ENCODE measurements at regions not wholly inside any gene's neighbourhood (a gene's known extent, or its start where the extent isn't known, plus 50 kb on each side); places are given as distances from the start of the nearest gene placed in this dataset.

- DNase-seq: no peak
- Mint-ChIP-seq H3K4me3 (no peak overlapping the region), H3K36me3 (no peaks in the 10 kb centered on the region), H3K9me3 (no peaks in the 10 kb centered on the region), H3K27ac (no peak overlapping the region), H3K27me3 (peaks cover 36% of the 10 kb centered on the region), H3K4me1 (no peaks in the 10 kb centered on the region)
Observed at GRCh38 chr15:93332168-93332553, 243.2 kb upstream of the RGMA start.

- H3K36me3 Mint-ChIP-seq: no peaks in the 10 kb centered on the region
- DNase-seq: no peak
- H3K27ac Mint-ChIP-seq: no peak overlapping the region
- H3K9me3 Mint-ChIP-seq: no peaks in the 10 kb centered on the region
- H3K27me3 Mint-ChIP-seq: peaks cover 36% of the 10 kb centered on the region
- no peaks in the 10 kb centered on the region for H3K4me1 Mint-ChIP-seq
- H3K4me3 Mint-ChIP-seq: no peak overlapping the region
Observed at GRCh38 chr15:93331545-93332167, 242.6 kb upstream of the RGMA start.

- no peak for DNase-seq
- Mint-ChIP-seq H3K27ac (no peak overlapping the region), H3K27me3 (peaks cover 36% of the 10 kb centered on the region), H3K36me3 (no peaks in the 10 kb centered on the region), H3K4me1 (no peaks in the 10 kb centered on the region), H3K4me3 (no peak overlapping the region), H3K9me3 (no peaks in the 10 kb centered on the region)
Observed at GRCh38 chr15:93330912-93331544, 242.0 kb upstream of the RGMA start.

- no peaks in the 10 kb centered on the region for H3K4me1 Mint-ChIP-seq
- H3K4me3 Mint-ChIP-seq: no peak overlapping the region
- peaks cover 15% of the 10 kb centered on the region for H3K27me3 Mint-ChIP-seq
- no peaks in the 10 kb centered on the region for H3K36me3 Mint-ChIP-seq
- H3K9me3 Mint-ChIP-seq: no peaks in the 10 kb centered on the region
- H3K27ac Mint-ChIP-seq: no peak overlapping the region
- DNase-seq: no peak
Observed at GRCh38 chr15:93327364-93327763, 238.4 kb upstream of the RGMA start.

GRCh38 chr15:93324186-93324975 is 235.4 kb upstream of the RGMA start:
- Mint-ChIP-seq H3K27me3 (no peaks in the 10 kb centered on the region), H3K4me1 (no peaks in the 10 kb centered on the region), H3K4me3 (no peak overlapping the region), H3K27ac (no peak overlapping the region), H3K9me3 (no peaks in the 10 kb centered on the region), H3K36me3 (no peaks in the 10 kb centered on the region)
- DNase-seq: no peak

GRCh38 chr15:93321881-93322282 is 232.9 kb upstream of the RGMA start:
- no peaks in the 10 kb centered on the region for H3K4me1 Mint-ChIP-seq
- no peak for DNase-seq
- H3K36me3 Mint-ChIP-seq: no peaks in the 10 kb centered on the region
- H3K27ac Mint-ChIP-seq: no peak overlapping the region
- H3K27me3 Mint-ChIP-seq: no peaks in the 10 kb centered on the region
- no peak overlapping the region for H3K4me3 Mint-ChIP-seq
- no peaks in the 10 kb centered on the region for H3K9me3 Mint-ChIP-seq

- H3K9me3 Mint-ChIP-seq: no peaks in the 10 kb centered on the region
- DNase-seq: no peak
- H3K27me3 Mint-ChIP-seq: peaks cover 2% of the 10 kb centered on the region
- no peaks in the 10 kb centered on the region for H3K4me1 Mint-ChIP-seq
- H3K27ac Mint-ChIP-seq: no peak overlapping the region
- H3K4me3 Mint-ChIP-seq: no peak overlapping the region
- H3K36me3 Mint-ChIP-seq: no peaks in the 10 kb centered on the region
Observed at GRCh38 chr15:93319121-93319814, 230.3 kb upstream of the RGMA start.

GRCh38 chr15:93317772-93318171 is 228.8 kb upstream of the RGMA start:
- H3K4me3 Mint-ChIP-seq: no peak overlapping the region
- no peaks in the 10 kb centered on the region for H3K9me3 Mint-ChIP-seq
- DNase-seq: no peak

GRCh38 chr15:93314245-93314644 is 225.2 kb upstream of the RGMA start:
- Mint-ChIP-seq H3K4me3 (no peak overlapping the region), H3K36me3 (no peaks in the 10 kb centered on the region), H3K27me3 (peaks cover 9% of the 10 kb centered on the region), H3K4me1 (no peaks in the 10 kb centered on the region), H3K27ac (no peak overlapping the region), H3K9me3 (no peaks in the 10 kb centered on the region)
- no peak for DNase-seq

More at GRCh38 chr15:93317772-93318171, 228.8 kb upstream of the RGMA start:
- Mint-ChIP-seq H3K27ac (no peak overlapping the region), H3K27me3 (peaks cover 9% of the 10 kb centered on the region), H3K36me3 (no peaks in the 10 kb centered on the region), H3K4me1 (no peaks in the 10 kb centered on the region)

- Mint-ChIP-seq H3K4me3 (no peak overlapping the region), H3K27ac (no peak overlapping the region), H3K9me3 (no peaks in the 10 kb centered on the region), H3K4me1 (no peaks in the 10 kb centered on the region), H3K36me3 (no peaks in the 10 kb centered on the region), H3K27me3 (peaks cover 9% of the 10 kb centered on the region)
- no peak for DNase-seq
Observed at GRCh38 chr15:93312891-93313486, 224.0 kb upstream of the RGMA start.

- H3K36me3 Mint-ChIP-seq: no peaks in the 10 kb centered on the region
- no peak for DNase-seq
- H3K9me3 Mint-ChIP-seq: no peaks in the 10 kb centered on the region
- H3K27ac Mint-ChIP-seq: no peak overlapping the region
- H3K27me3 Mint-ChIP-seq: peaks cover 9% of the 10 kb centered on the region
- no peaks in the 10 kb centered on the region for H3K4me1 Mint-ChIP-seq
- no peak overlapping the region for H3K4me3 Mint-ChIP-seq
Observed at GRCh38 chr15:93311620-93312019, 222.6 kb upstream of the RGMA start.

- Mint-ChIP-seq H3K27ac (no peak overlapping the region), H3K4me1 (no peaks in the 10 kb centered on the region), H3K36me3 (no peaks in the 10 kb centered on the region), H3K27me3 (no peaks in the 10 kb centered on the region), H3K9me3 (no peaks in the 10 kb centered on the region), H3K4me3 (no peak overlapping the region)
- no peak for DNase-seq
Observed at GRCh38 chr15:93308026-93308690, 219.1 kb upstream of the RGMA start.

GRCh38 chr15:93307513-93307912 is 218.5 kb upstream of the RGMA start:
- Mint-ChIP-seq H3K4me3 (no peak overlapping the region), H3K9me3 (no peaks in the 10 kb centered on the region), H3K27ac (no peak overlapping the region), H3K36me3 (no peaks in the 10 kb centered on the region), H3K4me1 (no peaks in the 10 kb centered on the region), H3K27me3 (no peaks in the 10 kb centered on the region)
- DNase-seq: no peak

- DNase-seq: no peak
- no peaks in the 10 kb centered on the region for H3K27me3 Mint-ChIP-seq
- no peaks in the 10 kb centered on the region for H3K36me3 Mint-ChIP-seq
- no peaks in the 10 kb centered on the region for H3K9me3 Mint-ChIP-seq
- H3K4me3 Mint-ChIP-seq: no peak overlapping the region
- H3K27ac Mint-ChIP-seq: no peak overlapping the region
- no peaks in the 10 kb centered on the region for H3K4me1 Mint-ChIP-seq
Observed at GRCh38 chr15:93305306-93305705, 216.3 kb upstream of the RGMA start.

Measured in activated naive CD8-positive, alpha-beta T cell treated with anti-CD3 and anti-CD28 coated beads for 36 hours (primary cell).